ENCODE measurements at regions not wholly inside any gene's neighbourhood (a gene's known extent, or its start where the extent isn't known, plus 50 kb on each side); places are given as distances from the start of the nearest gene placed in this dataset.

DNA sequence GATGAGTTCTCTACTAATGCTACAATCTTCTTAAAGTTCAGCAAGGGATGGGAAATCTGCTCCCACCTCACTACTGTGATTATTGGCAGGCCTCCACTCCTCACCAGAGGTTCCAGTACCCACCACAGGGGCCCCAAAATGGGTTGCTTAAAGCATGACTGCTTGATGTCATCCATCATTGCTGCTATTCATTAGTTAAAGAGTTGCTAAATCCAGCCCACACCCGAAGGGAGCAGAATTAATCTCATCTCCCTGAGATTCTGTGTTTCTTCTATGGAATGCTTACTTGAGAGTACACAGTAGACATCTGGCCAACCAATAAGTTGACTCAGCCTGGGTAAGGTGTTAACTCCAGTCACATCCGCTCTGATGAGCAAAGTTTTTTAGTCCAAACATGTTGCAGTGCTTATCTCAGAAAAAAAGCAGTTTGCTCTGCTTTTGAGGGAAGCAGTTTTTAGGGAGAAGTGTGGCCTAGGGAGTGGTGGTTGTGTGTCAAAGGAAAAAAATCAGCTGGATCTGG lies 690.2 kb upstream of the POU3F3 start:
- no peak for DNase-seq (ENCODE audit: low read depth in 6 of 9, low spot score in 9 of 9)
- Histone ChIP-seq H3K4me3 (ENCODE audit: low read length in 2 of 2) (no peak overlapping the region), H3K4me1 (ENCODE audit: control insufficient read depth in 2 of 2, insufficient read depth in 2 of 2, low read length in 2 of 2) (no peaks in the 10 kb centered on the region), H3K27ac (ENCODE audit: low read depth in 1 of 2, low read length in 1 of 2) (no peak overlapping the region), H3K36me3 (ENCODE audit: control insufficient read depth in 2 of 2, insufficient read depth in 2 of 2, low read length in 1 of 2) (no peaks in the 10 kb centered on the region), H3K27me3 (ENCODE audit: control insufficient read depth in 2 of 2, insufficient read depth in 1 of 2, low read length in 1 of 2) (no peaks in the 10 kb centered on the region), H3K9me3 (ENCODE audit: control insufficient read depth in 2 of 2, insufficient read depth in 1 of 2, low read length in 1 of 2) (no peaks in the 10 kb centered on the region)
- WGBS = 84% methylated on average over 2 of the region's 2 CpGs

DNA sequence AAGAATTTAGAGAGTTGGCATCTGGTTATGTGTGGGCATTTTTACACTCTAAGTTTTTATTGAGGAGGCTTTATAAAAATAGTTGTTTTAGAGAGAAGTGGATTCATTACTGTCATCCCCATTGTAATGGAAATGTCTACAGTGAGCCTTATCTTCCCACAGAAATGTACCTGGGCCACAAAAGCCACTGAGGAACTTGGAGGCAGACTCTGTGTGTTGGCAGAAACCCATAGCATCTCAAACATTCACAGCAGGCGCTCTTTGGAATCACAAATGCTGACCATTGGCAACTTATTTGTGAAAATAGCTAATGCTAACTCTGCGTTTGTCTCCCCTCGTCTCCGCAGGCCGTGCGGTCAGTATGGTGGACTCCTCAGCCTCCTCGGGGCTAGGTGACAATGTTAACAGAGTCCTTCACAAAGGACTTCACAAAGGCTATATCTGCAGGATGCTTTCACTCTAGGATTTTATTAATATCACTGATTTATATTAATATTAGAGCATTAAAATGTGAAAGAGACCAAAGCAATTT lies 689.1 kb upstream of the POU3F3 start:
- Histone ChIP-seq H3K9me3 (ENCODE audit: control insufficient read depth in 2 of 2, insufficient read depth in 1 of 2, low read length in 1 of 2) (no peaks in the 10 kb centered on the region), H3K4me1 (ENCODE audit: control insufficient read depth in 2 of 2, insufficient read depth in 2 of 2, low read length in 2 of 2) (no peaks in the 10 kb centered on the region), H3K27me3 (ENCODE audit: control insufficient read depth in 2 of 2, insufficient read depth in 1 of 2, low read length in 1 of 2) (no peaks in the 10 kb centered on the region), H3K27ac (ENCODE audit: low read depth in 1 of 2, low read length in 1 of 2) (no peak overlapping the region), H3K36me3 (ENCODE audit: control insufficient read depth in 2 of 2, insufficient read depth in 2 of 2, low read length in 1 of 2) (no peaks in the 10 kb centered on the region), H3K4me3 (ENCODE audit: low read length in 2 of 2) (no peak overlapping the region)
- WGBS = 91% methylated on average over 7 of the region's 7 CpGs
- no peak for DNase-seq (ENCODE audit: low read depth in 6 of 9, low spot score in 9 of 9)

DNA sequence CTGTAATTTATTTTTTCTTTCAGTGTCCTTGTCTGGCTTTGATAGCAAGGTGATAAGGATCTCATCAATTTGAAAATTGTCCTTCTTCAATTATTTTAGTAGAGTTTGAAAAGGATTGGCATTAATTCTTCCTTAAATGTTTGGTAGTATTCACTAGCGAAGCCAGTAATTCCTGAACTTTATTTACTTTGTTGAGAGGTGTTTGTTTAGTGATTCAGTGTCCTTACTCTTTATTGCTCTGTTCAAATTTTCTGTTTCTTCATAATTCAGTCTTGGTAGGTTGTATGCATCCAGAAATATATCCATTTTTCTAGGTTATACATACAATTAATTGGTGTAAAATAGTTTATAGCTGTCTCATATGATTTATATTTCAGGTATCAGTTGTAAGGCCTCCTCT lies 676.7 kb upstream of the POU3F3 start:
- Histone ChIP-seq H3K4me1 (ENCODE audit: control insufficient read depth in 2 of 2, insufficient read depth in 2 of 2, low read length in 2 of 2) (no peaks in the 10 kb centered on the region), H3K9me3 (ENCODE audit: control insufficient read depth in 2 of 2, insufficient read depth in 1 of 2, low read length in 1 of 2) (peaks cover 0 to 9% of the 10 kb centered on the region in 2 donors), H3K4me3 (ENCODE audit: low read length in 2 of 2) (no peak overlapping the region), H3K36me3 (ENCODE audit: control insufficient read depth in 2 of 2, insufficient read depth in 2 of 2, low read length in 1 of 2) (no peaks in the 10 kb centered on the region), H3K27me3 (ENCODE audit: control insufficient read depth in 2 of 2, insufficient read depth in 1 of 2, low read length in 1 of 2) (no peaks in the 10 kb centered on the region), H3K27ac (ENCODE audit: low read depth in 1 of 2, low read length in 1 of 2) (no peak overlapping the region)
- DNase-seq (ENCODE audit: low read depth in 6 of 9, low spot score in 9 of 9) = no peak
- WGBS = 94% methylated on average over 1 of the region's 1 CpG

DNA sequence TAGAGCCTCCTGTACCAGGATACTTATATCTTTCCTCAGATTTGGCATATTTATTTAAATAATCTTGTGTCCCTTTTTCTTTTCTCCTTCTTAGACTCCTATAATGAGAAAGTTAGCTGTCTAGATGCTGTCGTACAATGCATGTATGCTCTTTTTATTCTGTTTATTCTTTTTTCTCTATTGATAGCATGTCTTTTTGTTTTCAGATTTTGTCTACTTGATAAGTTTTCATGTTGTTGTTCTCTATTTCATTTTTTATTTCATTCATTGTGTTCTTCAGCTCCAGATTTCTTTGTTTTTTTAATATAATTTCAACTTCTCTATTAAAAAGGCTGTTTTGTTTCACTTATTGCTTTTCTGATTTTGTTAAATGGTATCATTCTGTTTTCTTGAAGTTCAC lies 674.3 kb upstream of the POU3F3 start:
- no peak for DNase-seq (ENCODE audit: low read depth in 6 of 9, low spot score in 9 of 9)
- H3K9me3 ChIP-seq (ENCODE audit: control insufficient read depth in 2 of 2, insufficient read depth in 1 of 2, low read length in 1 of 2) = peaks cover 0 to 9% of the 10 kb centered on the region in 2 donors
- H3K27ac ChIP-seq (ENCODE audit: low read depth in 1 of 2, low read length in 1 of 2) = no peak overlapping the region
- H3K4me3 ChIP-seq (ENCODE audit: low read length in 2 of 2) = no peak overlapping the region
- no peaks in the 10 kb centered on the region for H3K4me1 ChIP-seq (ENCODE audit: control insufficient read depth in 2 of 2, insufficient read depth in 2 of 2, low read length in 2 of 2)
- H3K27me3 ChIP-seq (ENCODE audit: control insufficient read depth in 2 of 2, insufficient read depth in 1 of 2, low read length in 1 of 2) = no peaks in the 10 kb centered on the region
- no peaks in the 10 kb centered on the region for H3K36me3 ChIP-seq (ENCODE audit: control insufficient read depth in 2 of 2, insufficient read depth in 2 of 2, low read length in 1 of 2)
- 95% methylated on average over 1 of the region's 1 CpG for WGBS

DNA sequence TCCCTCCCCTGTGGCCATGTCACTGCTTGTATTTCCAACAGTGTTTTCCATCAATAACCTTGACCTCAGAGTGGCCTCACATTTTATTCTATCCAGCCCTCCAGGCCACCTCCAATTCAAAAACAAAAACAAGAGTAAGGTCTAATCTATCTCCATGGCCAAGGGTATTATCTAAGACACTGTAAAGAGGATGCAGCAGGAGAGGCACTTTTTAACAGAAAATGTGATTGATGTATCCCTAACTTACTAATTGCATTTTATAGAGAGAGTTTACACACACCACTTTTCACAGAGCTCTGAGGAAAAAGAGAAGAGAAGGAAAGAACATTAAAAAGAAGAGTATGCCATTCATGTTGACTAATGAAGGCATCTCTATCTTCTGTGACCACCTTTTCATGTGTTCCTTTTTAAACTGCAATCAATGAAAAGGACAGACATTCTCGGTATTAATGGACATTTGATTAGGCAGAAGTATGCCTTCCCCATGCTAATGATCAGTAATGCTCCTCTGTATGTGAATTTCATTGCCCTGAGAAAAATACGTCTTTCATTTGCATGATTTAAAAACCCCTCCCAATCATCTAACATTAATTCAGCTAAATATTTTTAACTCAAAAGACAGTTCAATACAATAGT lies 653.3 kb upstream of the POU3F3 start:
- 95% methylated on average over 2 of the region's 2 CpGs for WGBS
- H3K27me3 ChIP-seq (ENCODE audit: control insufficient read depth in 2 of 2, insufficient read depth in 1 of 2, low read length in 1 of 2) = no peaks in the 10 kb centered on the region
- H3K9me3 ChIP-seq (ENCODE audit: control insufficient read depth in 2 of 2, insufficient read depth in 1 of 2, low read length in 1 of 2) = no peaks in the 10 kb centered on the region
- no peak for DNase-seq (ENCODE audit: low read depth in 6 of 9, low spot score in 9 of 9)
- H3K36me3 ChIP-seq (ENCODE audit: control insufficient read depth in 2 of 2, insufficient read depth in 2 of 2, low read length in 1 of 2) = no peaks in the 10 kb centered on the region
- H3K27ac ChIP-seq (ENCODE audit: low read depth in 1 of 2, low read length in 1 of 2) = no peak overlapping the region
- no peak overlapping the region for H3K4me3 ChIP-seq (ENCODE audit: low read length in 2 of 2)
- no peaks in the 10 kb centered on the region for H3K4me1 ChIP-seq (ENCODE audit: control insufficient read depth in 2 of 2, insufficient read depth in 2 of 2, low read length in 2 of 2)

DNA sequence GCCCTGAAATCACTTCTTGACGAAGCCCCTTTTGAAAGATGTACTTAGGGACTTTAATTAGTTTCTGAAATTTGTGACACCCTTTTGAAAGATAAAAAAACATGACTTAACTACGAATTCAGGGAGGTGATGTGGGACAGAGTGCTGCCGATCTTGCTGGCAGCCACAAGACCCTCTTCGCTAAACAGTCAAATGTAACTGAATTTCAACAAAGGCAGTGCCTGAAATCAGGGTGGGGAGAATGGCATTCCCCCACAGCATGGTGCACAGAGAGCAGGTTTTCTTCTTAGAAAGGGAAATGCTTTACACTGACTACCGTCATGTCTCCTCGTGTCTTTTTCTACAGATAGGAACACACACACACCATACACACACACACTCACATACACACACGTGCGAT lies 640.2 kb upstream of the POU3F3 start:
- Histone ChIP-seq H3K27ac (ENCODE audit: low read depth in 1 of 2, low read length in 1 of 2) (no peak overlapping the region), H3K9me3 (ENCODE audit: control insufficient read depth in 2 of 2, insufficient read depth in 1 of 2, low read length in 1 of 2) (no peaks in the 10 kb centered on the region), H3K4me3 (ENCODE audit: low read length in 2 of 2) (no peak overlapping the region), H3K27me3 (ENCODE audit: control insufficient read depth in 2 of 2, insufficient read depth in 1 of 2, low read length in 1 of 2) (no peaks in the 10 kb centered on the region), H3K4me1 (ENCODE audit: control insufficient read depth in 2 of 2, insufficient read depth in 2 of 2, low read length in 2 of 2) (no peaks in the 10 kb centered on the region), H3K36me3 (ENCODE audit: control insufficient read depth in 2 of 2, insufficient read depth in 2 of 2, low read length in 1 of 2) (no peaks in the 10 kb centered on the region)
- no peak for DNase-seq (ENCODE audit: low read depth in 6 of 9, low spot score in 9 of 9)
- 84% methylated on average over 8 of the region's 8 CpGs for WGBS

DNA sequence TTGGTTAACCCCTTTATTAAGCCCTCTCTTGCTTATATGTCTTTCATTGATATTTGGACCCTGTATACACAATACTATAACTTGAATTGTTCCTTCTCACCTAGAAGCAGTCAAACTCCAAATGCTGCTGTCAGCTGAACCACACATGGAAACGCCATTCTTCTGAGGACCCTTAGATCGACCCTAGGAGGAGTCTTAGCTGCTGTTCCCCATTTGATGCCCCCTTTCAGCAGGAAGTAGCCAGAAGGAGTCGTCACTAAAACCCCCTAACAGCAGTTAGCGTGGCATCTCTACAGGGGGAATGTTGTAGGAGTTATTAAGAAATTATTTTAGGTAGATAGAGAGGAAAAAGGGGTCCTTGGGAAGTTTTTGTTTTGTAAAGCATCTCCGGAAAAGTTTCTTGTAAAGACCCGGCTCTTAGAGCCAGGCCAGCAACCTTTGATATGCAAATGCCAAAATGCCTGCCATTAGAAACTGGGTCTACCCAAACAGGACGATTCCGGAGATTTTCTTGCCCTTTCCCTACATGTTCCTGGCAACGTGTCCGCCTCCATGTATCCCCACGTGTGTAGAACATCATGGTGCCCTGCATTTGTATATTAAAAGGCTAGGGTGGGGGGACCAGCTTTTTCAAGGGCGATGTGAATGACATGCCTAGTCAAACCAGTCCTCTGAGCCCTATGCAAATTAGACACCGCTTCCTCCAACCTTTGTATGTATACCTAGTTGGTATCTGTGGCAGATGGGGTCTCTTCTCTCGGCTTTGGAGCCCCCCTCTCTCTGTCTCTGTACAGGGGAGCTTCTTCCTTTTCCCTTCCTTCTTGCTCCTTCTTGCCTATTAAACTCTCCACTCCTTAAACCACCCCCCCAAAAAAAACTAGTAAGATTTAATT lies 638.4 kb upstream of the POU3F3 start:
- no peak overlapping the region for H3K4me3 ChIP-seq (ENCODE audit: low read length in 2 of 2)
- no peak for DNase-seq (ENCODE audit: low read depth in 6 of 9, low spot score in 9 of 9)
- H3K36me3 ChIP-seq (ENCODE audit: control insufficient read depth in 2 of 2, insufficient read depth in 2 of 2, low read length in 1 of 2) = no peaks in the 10 kb centered on the region
- WGBS = 38% methylated on average over 14 of the region's 14 CpGs
- H3K27me3 ChIP-seq (ENCODE audit: control insufficient read depth in 2 of 2, insufficient read depth in 1 of 2, low read length in 1 of 2) = no peaks in the 10 kb centered on the region
- H3K9me3 ChIP-seq (ENCODE audit: control insufficient read depth in 2 of 2, insufficient read depth in 1 of 2, low read length in 1 of 2) = no peaks in the 10 kb centered on the region
- no peaks in the 10 kb centered on the region for H3K4me1 ChIP-seq (ENCODE audit: control insufficient read depth in 2 of 2, insufficient read depth in 2 of 2, low read length in 2 of 2)
- no peak overlapping the region for H3K27ac ChIP-seq (ENCODE audit: low read depth in 1 of 2, low read length in 1 of 2)

DNA sequence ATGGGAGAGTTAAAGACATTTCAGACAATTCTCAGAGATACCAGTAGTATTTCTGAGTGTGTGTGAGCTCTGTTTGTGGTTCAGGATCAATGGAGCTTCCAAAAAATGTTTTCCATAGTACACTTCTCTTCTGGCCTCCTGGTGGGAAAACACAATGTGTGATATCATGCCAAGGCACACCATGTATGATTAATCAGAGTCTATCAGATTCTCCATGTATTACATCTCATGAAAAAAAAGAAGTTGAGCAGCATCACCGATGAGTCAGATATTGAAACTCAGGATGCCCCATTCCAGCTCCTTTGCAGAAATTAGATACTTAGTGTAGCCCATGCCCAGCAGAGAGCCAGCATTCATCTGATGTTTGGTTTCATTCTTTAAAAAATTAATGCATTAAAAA lies 620.3 kb upstream of the POU3F3 start:
- no peak overlapping the region for H3K27ac ChIP-seq (ENCODE audit: low read depth in 1 of 2, low read length in 1 of 2)
- no peaks in the 10 kb centered on the region for H3K4me1 ChIP-seq (ENCODE audit: control insufficient read depth in 2 of 2, insufficient read depth in 2 of 2, low read length in 2 of 2)
- H3K9me3 ChIP-seq (ENCODE audit: control insufficient read depth in 2 of 2, insufficient read depth in 1 of 2, low read length in 1 of 2) = no peaks in the 10 kb centered on the region
- no peak for DNase-seq (ENCODE audit: low read depth in 6 of 9, low spot score in 9 of 9)
- H3K4me3 ChIP-seq (ENCODE audit: low read length in 2 of 2) = no peak overlapping the region
- WGBS = 97% methylated on average over 1 of the region's 1 CpG
- H3K36me3 ChIP-seq (ENCODE audit: control insufficient read depth in 2 of 2, insufficient read depth in 2 of 2, low read length in 1 of 2) = no peaks in the 10 kb centered on the region
- no peaks in the 10 kb centered on the region for H3K27me3 ChIP-seq (ENCODE audit: control insufficient read depth in 2 of 2, insufficient read depth in 1 of 2, low read length in 1 of 2)

DNA sequence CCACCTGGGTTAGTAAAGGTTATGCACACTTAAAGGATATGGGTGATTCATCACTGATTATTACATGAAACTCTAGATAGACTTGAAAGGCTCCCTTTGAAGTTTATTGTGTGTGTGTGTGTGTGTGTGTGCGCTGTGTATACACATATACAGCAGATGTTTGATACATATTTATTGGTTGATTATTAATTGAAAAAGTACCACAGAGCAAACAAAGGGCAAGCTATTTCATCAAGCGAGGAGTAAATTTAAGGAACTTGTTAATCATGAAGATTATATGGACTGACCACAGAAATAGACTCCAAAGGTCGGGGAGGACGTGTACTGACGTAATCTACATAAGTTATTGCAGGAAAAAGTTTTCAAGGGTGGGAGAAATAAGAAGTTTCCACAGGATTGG lies 617.4 kb upstream of the POU3F3 start:
- Histone ChIP-seq H3K36me3 (ENCODE audit: control insufficient read depth in 2 of 2, insufficient read depth in 2 of 2, low read length in 1 of 2) (no peaks in the 10 kb centered on the region), H3K27ac (ENCODE audit: low read depth in 1 of 2, low read length in 1 of 2) (no peak overlapping the region), H3K4me1 (ENCODE audit: control insufficient read depth in 2 of 2, insufficient read depth in 2 of 2, low read length in 2 of 2) (no peaks in the 10 kb centered on the region), H3K4me3 (ENCODE audit: low read length in 2 of 2) (no peak overlapping the region), H3K9me3 (ENCODE audit: control insufficient read depth in 2 of 2, insufficient read depth in 1 of 2, low read length in 1 of 2) (no peaks in the 10 kb centered on the region), H3K27me3 (ENCODE audit: control insufficient read depth in 2 of 2, insufficient read depth in 1 of 2, low read length in 1 of 2) (no peaks in the 10 kb centered on the region)
- DNase-seq (ENCODE audit: low read depth in 6 of 9, low spot score in 9 of 9) = no peak
- 77% methylated on average over 5 of the region's 5 CpGs for WGBS
